ENCODE measurements at regions not wholly inside any gene's neighbourhood (a gene's known extent, or its start where the extent isn't known, plus 50 kb on each side); places are given as distances from the start of the nearest gene placed in this dataset.

GRCh38 chr10:8504499-8504898 lies 450.0 kb downstream of the GATA3 start:
- no peak for DNase-seq

GRCh38 chr10:8507156-8507555 lies 452.7 kb downstream of the GATA3 start:
- no peak for DNase-seq

- DNase-seq = no peak
Observed at GRCh38 chr10:8508882-8509281, 454.4 kb downstream of the GATA3 start.

- DNase-seq = no peak
Observed at GRCh38 chr10:8510471-8510870, 456.0 kb downstream of the GATA3 start.

GRCh38 chr10:8511026-8511425 lies 456.5 kb downstream of the GATA3 start:
- no peak for DNase-seq

GRCh38 chr10:8513155-8514147 lies 459.0 kb downstream of the GATA3 start:
- no peak for DNase-seq

- no peak for DNase-seq
Observed at GRCh38 chr10:8520382-8520781, 465.9 kb downstream of the GATA3 start.

GRCh38 chr10:8527773-8528172 lies 473.3 kb downstream of the GATA3 start:
- DNase-seq = no peak

GRCh38 chr10:8531116-8531515 lies 476.6 kb downstream of the GATA3 start:
- no peak for DNase-seq

GRCh38 chr10:8532647-8533046 lies 478.2 kb downstream of the GATA3 start:
- no peak for DNase-seq

- DNase-seq = no peak
Observed at GRCh38 chr10:8533462-8533861, 479.0 kb downstream of the GATA3 start.

- no peak for DNase-seq
Observed at GRCh38 chr10:8534096-8534495, 479.6 kb downstream of the GATA3 start.

- no peak for DNase-seq
Observed at GRCh38 chr10:8534891-8535290, 480.4 kb downstream of the GATA3 start.

- DNase-seq = no peak
Observed at GRCh38 chr10:8539056-8539455, 484.6 kb downstream of the GATA3 start.

- no peak for DNase-seq
Observed at GRCh38 chr10:8543361-8544056, 489.0 kb downstream of the GATA3 start.

- DNase-seq = no peak
Observed at GRCh38 chr10:8544057-8544380, 489.5 kb downstream of the GATA3 start.

- no peak for DNase-seq
Observed at GRCh38 chr10:8544500-8544899, 490.0 kb downstream of the GATA3 start.

GRCh38 chr10:8554574-8554973 lies 500.1 kb downstream of the GATA3 start:
- DNase-seq = no peak

GRCh38 chr10:8556321-8556720 lies 501.8 kb downstream of the GATA3 start:
- DNase-seq = no peak

- no peak for DNase-seq
Observed at GRCh38 chr10:8563478-8563877, 509.0 kb downstream of the GATA3 start.

GRCh38 chr10:8566737-8567136 lies 512.2 kb downstream of the GATA3 start:
- DNase-seq = no peak

GRCh38 chr10:8568401-8568800 lies 513.9 kb downstream of the GATA3 start:
- DNase-seq = no peak

- no peak for DNase-seq
Observed at GRCh38 chr10:8575620-8576019, 521.1 kb downstream of the GATA3 start.

GRCh38 chr10:8576281-8576680 lies 521.8 kb downstream of the GATA3 start:
- DNase-seq = no peak
